SK-N-SH (cell line): ENCODE measurements at regions not wholly inside any gene's neighbourhood (a gene's known extent, or its start where the extent isn't known, plus 50 kb on each side); places are given as distances from the start of the nearest gene placed in this dataset.

Source experiments
- CTCF ChIA-PET: fragments of 300-600, 350-600 bp; formaldehyde crosslinking; extraction: SDS; loops from one replicate; lab custom pipeline; 2021; lab: Yijun Ruan, JAX
- POLR2A ChIA-PET: fragments of 350-600 bp; sonication (Branson Sonifier 250); formaldehyde crosslinking; extraction: SDS; loops from one replicate; lab custom pipeline; 2020; ENCODE audit warnings: antibody characterized with exemption, inconsistent platforms; lab: Yijun Ruan, JAX
- DNase-seq: peaks from one replicate; pipeline ENCODE4 v3.0.0; 2012
- H2AFZ ChIP-seq: fragments of 200-600 bp; sonication (generic); 2 replicates; pipeline ENCODE4 v1.8.1; 2016; ENCODE audit warnings: antibody characterized with exemption, mild to moderate bottlenecking, low read depth
- H3F3A ChIP-seq: fragments of 200-600 bp; sonication (generic); replicated peaks from 2 replicates; pipeline ENCODE3; 2016; ENCODE audit warnings: antibody characterized with exemption, mild to moderate bottlenecking; ENCODE audit not compliant: insufficient read depth
- H3K27ac ChIP-seq, 2 experiments: fragments of 200-500 bp in 1 of 2; fragments of 200-600 bp in 1 of 2; sonication (Bioruptor generic) in 1 of 2; sonication (generic), shearing (Covaris generic) in 1 of 2; 2 replicates each; pipeline versions ENCODE4 v1.5.1 to v1.6.1; 2014 to 2016; ENCODE audit warnings: low read depth in 2 of 2, inconsistent platforms in 1 of 2, low read length in 1 of 2, mild to moderate bottlenecking in 1 of 2, mixed read lengths in 1 of 2
- H3K27me3 ChIP-seq: fragments of 200-600 bp; sonication (generic), shearing (Covaris generic); 2 replicates; pipeline ENCODE4 v1.6.1; 2016; ENCODE audit warnings: mixed run types; ENCODE audit not compliant: insufficient read depth
- H3K36me3 ChIP-seq, 2 experiments: fragments of 200-500 bp in 1 of 2; fragments of 200-600 bp in 1 of 2; sonication (Bioruptor generic) in 1 of 2; sonication (generic) in 1 of 2; replicated peaks in 1 of 2; 2 replicates each; pipeline versions ENCODE3 to v1.5.1; 2014 to 2016; ENCODE audit warnings: low read length in 1 of 2, mild to moderate bottlenecking in 1 of 2; ENCODE audit not compliant: insufficient read depth in 2 of 2, control insufficient read depth in 1 of 2
- H3K4me1 ChIP-seq, 2 experiments: fragments of 200-500 bp in 1 of 2; fragments of 200-600 bp in 1 of 2; sonication (Bioruptor generic) in 1 of 2; sonication (generic), shearing (Covaris generic) in 1 of 2; 2 replicates each; pipeline versions ENCODE4 v1.5.1 to v1.6.1; 2014 to 2016; ENCODE audit warnings: low read depth in 1 of 2, low read length in 1 of 2, mixed run types in 1 of 2; ENCODE audit not compliant: insufficient read depth in 2 of 2, control insufficient read depth in 1 of 2
- H3K4me2 ChIP-seq: fragments of 200-600 bp; sonication (generic), shearing (Covaris generic); 2 replicates; pipeline ENCODE4 v1.6.1; 2017; ENCODE audit warnings: mixed run types
- H3K4me3 ChIP-seq, 2 experiments: fragments of 200-500 bp in 1 of 2; fragments of 200-600 bp in 1 of 2; sonication (Bioruptor generic) in 1 of 2; sonication (generic), shearing (Covaris generic) in 1 of 2; 2 replicates each; pipeline versions ENCODE4 v1.5.1 to v1.8.1; 2014 to 2016; ENCODE audit warnings: low read depth in 2 of 2, inconsistent platforms in 1 of 2, low read length in 1 of 2, mild to moderate bottlenecking in 1 of 2, mixed read lengths in 1 of 2, moderate library complexity in 1 of 2
- H3K79me2 ChIP-seq: fragments of 200-600 bp; sonication (generic); 2 replicates; pipeline ENCODE4 v1.8.1; 2017; ENCODE audit warnings: mild to moderate bottlenecking; ENCODE audit not compliant: insufficient read depth
- H3K9ac ChIP-seq: fragments of 200-600 bp; sonication (generic); 2 replicates; pipeline ENCODE4 v1.6.1; 2017; ENCODE audit warnings: mixed run types
- H3K9me2 ChIP-seq: fragments of 200-600 bp; sonication (generic); 2 replicates; pipeline ENCODE4 v1.6.1; 2017; ENCODE audit warnings: mixed run types
- H3K9me3 ChIP-seq: fragments of 200-600 bp; sonication (generic); 2 replicates; pipeline ENCODE4 v1.6.1; 2017; ENCODE audit warnings: mixed run types, mild to moderate bottlenecking, moderate library complexity
- H4K20me1 ChIP-seq: fragments of 200-600 bp; sonication (generic); 2 replicates; pipeline ENCODE4 v1.6.1; 2017; ENCODE audit warnings: mild to moderate bottlenecking, mixed run types; ENCODE audit not compliant: insufficient read depth
- CHD2 ChIP-seq: fragments of 150-350 bp; IDR thresholded peaks from 2 replicates; pipeline ENCODE4 v1.6.1; 2018; ENCODE audit warnings: low read length; ENCODE audit not compliant: partially characterized antibody
- ELF1 ChIP-seq: IDR thresholded peaks from 2 replicates; pipeline ENCODE4 v1.4.0; 2012
- EP300 ChIP-seq, 2 experiments: IDR thresholded peaks; 2 replicates each; pipeline versions ENCODE4 v1.4.0 to v1.6.1; 2012; ENCODE audit warnings: borderline replicate concordance in 1 of 2, low read depth in 1 of 2, low read length in 1 of 2
- EZH2phosphoT487 ChIP-seq: fragments of 200-600 bp; sonication (generic); IDR thresholded peaks from 2 replicates; pipeline ENCODE4 v1.6.1; 2017; ENCODE audit warnings: low read depth, mixed run types, mild to moderate bottlenecking, antibody characterized with exemption, moderate library complexity, borderline replicate concordance
- FOXJ3 ChIP-seq: sonication (generic); formaldehyde crosslinking; IDR thresholded peaks from 2 replicates; pipeline ENCODE4 v1.5.1; 2020; ENCODE audit warnings: mild to moderate bottlenecking, missing genetic modification reagents
- FOXM1 ChIP-seq: IDR thresholded peaks from 2 replicates; pipeline ENCODE4 v1.4.0; 2012; ENCODE audit warnings: low read depth, mild to moderate bottlenecking
- GATA2 ChIP-seq: sonication (generic); formaldehyde crosslinking; IDR thresholded peaks from 2 replicates; pipeline ENCODE4 v1.5.0; 2020; ENCODE audit warnings: mild to moderate bottlenecking, missing genetic modification reagents
- IRF3 ChIP-seq: fragments of 150-350 bp; IDR thresholded peaks from 2 replicates; pipeline ENCODE4 v1.6.1; 2016; ENCODE audit warnings: mild to moderate bottlenecking, low read depth, low read length
- JUND ChIP-seq: IDR thresholded peaks from 2 replicates; pipeline ENCODE4 v1.4.0; 2012
- MEF2A ChIP-seq: IDR thresholded peaks from 2 replicates; pipeline ENCODE4 v1.4.0; 2012; ENCODE audit warnings: low read depth, borderline replicate concordance
- MXI1 ChIP-seq: IDR thresholded peaks from 2 replicates; pipeline ENCODE4 v1.6.1; 2012; ENCODE audit warnings: mild to moderate bottlenecking, low read depth, low read length, improper control_type of control experiment
- POLR2AphosphoS5 ChIP-seq: IDR thresholded peaks from 2 replicates; pipeline ENCODE4 v1.6.1; 2012; ENCODE audit warnings: low read depth, low read length
- SMC3 ChIP-seq: IDR thresholded peaks from 2 replicates; pipeline ENCODE4 v1.6.1; 2012; ENCODE audit warnings: low read depth, low read length, improper control_type of control experiment
- TAF1 ChIP-seq: IDR thresholded peaks from 2 replicates; pipeline ENCODE4 v1.6.1; 2012; ENCODE audit warnings: low read depth, mild to moderate bottlenecking, low read length, moderate library complexity, borderline replicate concordance
- TEAD4 ChIP-seq: IDR thresholded peaks from 2 replicates; pipeline ENCODE4 v1.4.0; 2012; ENCODE audit warnings: mild to moderate bottlenecking, borderline replicate concordance; ENCODE audit not compliant: insufficient read depth
- USF1 ChIP-seq: IDR thresholded peaks from 2 replicates; pipeline ENCODE4 v1.4.0; 2012; ENCODE audit warnings: low read depth, borderline replicate concordance
- USF2 ChIP-seq: fragments of 150-350 bp; IDR thresholded peaks from 2 replicates; pipeline ENCODE4 v1.6.1; 2017; ENCODE audit warnings: antibody characterized with exemption, low read length, low read depth, borderline replicate concordance
- ZBTB33 ChIP-seq: IDR thresholded peaks from 2 replicates; pipeline ENCODE4 v1.4.0; 2012; ENCODE audit warnings: low read depth, borderline replicate concordance
- WGBS: methylation state at CpG from one replicate; pipeline ENCODE4 v1.1.6; 2017; ENCODE audit warnings: low lambda C conversion rate; 5-methylcytosine and 5-hydroxymethylcytosine counted together

GRCh38 chr4:189285377-189285776 lies 655.3 kb upstream of the FRG1 start:
- H3K4me1 ChIP-seq: no peaks in the 10 kb centered on the region
- no peak overlapping the region for H3K4me2 ChIP-seq
- 13% methylated on average over 4 of the region's 8 CpGs for WGBS
- H3K9me2 ChIP-seq: no peaks in the 10 kb centered on the region
- H4K20me1 ChIP-seq: no peaks in the 10 kb centered on the region
- H3K9me3 ChIP-seq: no peaks in the 10 kb centered on the region
- no peaks in the 10 kb centered on the region for H3K27me3 ChIP-seq
- H3K9ac ChIP-seq: no peak overlapping the region
- TF ChIP-seq SMC3 (no peak), POLR2AphosphoS5 (no peak), IRF3 (no peak), FOXM1 (no peak)
- DNase-seq: no peak
- H3F3A ChIP-seq: no peaks in the 10 kb centered on the region
- no peaks in the 10 kb centered on the region for H3K36me3 ChIP-seq
- H3K79me2 ChIP-seq: no peaks in the 10 kb centered on the region
- CTCF ChIA-PET: interaction anchor here (1.2 kb wide), 1 partner anchor 508 kb away, joined by 3 read pairs; no protein-coding TSS in a partner anchor
- H3K27ac ChIP-seq: no peak overlapping the region
- no peak overlapping the region for H3K4me3 ChIP-seq
- POLR2A ChIA-PET: no interaction called here
- no peak overlapping the region for H2AFZ ChIP-seq

GRCh38 chr4:189291939-189292338 lies 648.7 kb upstream of the FRG1 start:
- CTCF ChIA-PET: no interaction called here
- Histone ChIP-seq H3F3A (no peaks in the 10 kb centered on the region), H3K9ac (no peak overlapping the region), H3K27me3 (no peaks in the 10 kb centered on the region), H3K4me2 (no peak overlapping the region), H3K36me3 (no peaks in the 10 kb centered on the region), H4K20me1 (no peaks in the 10 kb centered on the region), H3K4me3 (no peak overlapping the region), H3K4me1 (no peaks in the 10 kb centered on the region), H2AFZ (no peak overlapping the region), H3K9me3 (no peaks in the 10 kb centered on the region), H3K79me2 (no peaks in the 10 kb centered on the region), H3K27ac (no peak overlapping the region), H3K9me2 (no peaks in the 10 kb centered on the region)
- DNase-seq: no peak
- TF ChIP-seq MEF2A (no peak), USF2 (no peak), USF1 (no peak), IRF3 (no peak), CHD2 (no peak), SMC3 (no peak), EP300 (IDR thresholded peaks at IDR 0.05; ENCODE audit: borderline replicate concordance in 1 of 2, low read depth in 1 of 2, low read length in 1 of 2) (no peak), GATA2 (CRISPR knock-in tag) (no peak), MXI1 (no peak), ELF1 (no peak), TEAD4 (no peak), EZH2phosphoT487 (no peak), ZBTB33 (no peak), TAF1 (no peak), FOXJ3 (no peak), JUND (no peak)
- POLR2A ChIA-PET: no interaction called here
